WTC11 (cell line): ENCODE measurements at regions not wholly inside any gene's neighbourhood (a gene's known extent, or its start where the extent isn't known, plus 50 kb on each side); places are given as distances from the start of the nearest gene placed in this dataset.

Source experiments
- ATAC-seq: fragments of 200-7000 bp; cut with Tn5 transposase; 2 replicates; pipeline ENCODE4 v1.10.0; 2021; ENCODE audit warnings: mild to moderate bottlenecking, moderate library complexity
- CTCF ChIA-PET: fragments of 300-600 bp; sonication (Branson Sonifier 250); formaldehyde crosslinking; loops from one replicate; lab custom pipeline; 2021; ENCODE audit warnings: antibody characterized with exemption; lab: Charles Lee
- POLR2A ChIA-PET: fragments of 350-600 bp; sonication (Branson Sonifier 250); formaldehyde crosslinking; loops from one replicate; lab custom pipeline; 2021; ENCODE audit warnings: antibody characterized with exemption; lab: Charles Lee
- DNase-seq: peaks from one replicate; pipeline ENCODE4 v3.0.0; 2021; ENCODE audit warnings: low spot score
- H3K27ac Mint-ChIP-seq: 2 replicates; pipeline ENCODE4 v1.8.0; 2021; ENCODE audit warnings: mixed read lengths
- H3K27me3 Mint-ChIP-seq: 2 replicates; pipeline ENCODE4 v1.8.0; 2021; ENCODE audit warnings: low read depth, mild to moderate bottlenecking, moderate library complexity, mixed read lengths
- H3K36me3 Mint-ChIP-seq: 2 replicates; pipeline ENCODE4 v1.8.0; 2021; ENCODE audit warnings: mixed read lengths
- H3K4me1 Mint-ChIP-seq: 2 replicates; pipeline ENCODE4 v1.8.0; 2022; ENCODE audit warnings: mixed read lengths
- H3K4me3 Mint-ChIP-seq: 2 replicates; pipeline ENCODE4 v1.8.0; 2021; ENCODE audit warnings: mild to moderate bottlenecking, moderate library complexity, mixed read lengths
- H3K9me3 Mint-ChIP-seq: 2 replicates; pipeline ENCODE4 v1.8.0; 2021; ENCODE audit warnings: mixed read lengths
- CREM ChIP-seq: sonication (generic); formaldehyde crosslinking; IDR thresholded peaks from 2 replicates; pipeline ENCODE4 v1.8.1; 2022; ENCODE audit warnings: mild to moderate bottlenecking, missing genetic modification reagents, moderate library complexity
- ESRRA ChIP-seq: sonication (generic); formaldehyde crosslinking; IDR thresholded peaks from 2 replicates; pipeline ENCODE4 v1.8.1; 2022; ENCODE audit warnings: mild to moderate bottlenecking, missing genetic modification reagents, borderline replicate concordance
- FOXP1 ChIP-seq: sonication (generic); formaldehyde crosslinking; IDR thresholded peaks from 2 replicates; pipeline ENCODE4 v1.8.0; 2022; ENCODE audit warnings: missing genetic modification reagents, mild to moderate bottlenecking, moderate library complexity, borderline replicate concordance
- MYBL2 ChIP-seq: sonication (generic); formaldehyde crosslinking; IDR thresholded peaks from 2 replicates; pipeline ENCODE4 v1.8.1; 2023; ENCODE audit warnings: mild to moderate bottlenecking, moderate library complexity, missing genetic modification reagents
- SMAD3 ChIP-seq: sonication (generic); formaldehyde crosslinking; IDR thresholded peaks from 2 replicates; pipeline ENCODE4 v1.8.0; 2022; ENCODE audit warnings: missing genetic modification reagents, mild to moderate bottlenecking, borderline replicate concordance
- TEAD1 ChIP-seq: sonication (generic); formaldehyde crosslinking; IDR thresholded peaks from 2 replicates; pipeline ENCODE4 v1.8.0; 2022; ENCODE audit warnings: mild to moderate bottlenecking, missing genetic modification reagents
- TEAD4 ChIP-seq: sonication (generic); formaldehyde crosslinking; IDR thresholded peaks from 2 replicates; pipeline ENCODE4 v1.8.0; 2022; ENCODE audit warnings: mild to moderate bottlenecking, missing genetic modification reagents
- ZNF219 ChIP-seq: sonication (generic); formaldehyde crosslinking; IDR thresholded peaks from 2 replicates; pipeline ENCODE4 v1.8.0; 2023; ENCODE audit warnings: missing genetic modification reagents, mild to moderate bottlenecking, borderline replicate concordance
- ZNF317 ChIP-seq: sonication (generic); formaldehyde crosslinking; IDR thresholded peaks from 2 replicates; pipeline ENCODE4 v1.8.1; 2023; ENCODE audit warnings: low read depth, mild to moderate bottlenecking, moderate library complexity, missing genetic modification reagents, borderline replicate concordance
- TF ChIP-seq, protein P1 (sequence below): sonication (generic); formaldehyde crosslinking; IDR thresholded peaks from 2 replicates; pipeline ENCODE4 v1.8.1; 2023; ENCODE audit warnings: mild to moderate bottlenecking, missing genetic modification reagents, moderate library complexity
- TF ChIP-seq, protein P2 (sequence below): sonication (generic); formaldehyde crosslinking; IDR thresholded peaks from 2 replicates; pipeline ENCODE4 v1.8.0; 2022; ENCODE audit warnings: missing genetic modification reagents
- TF ChIP-seq, protein P3 (sequence below): sonication (generic); formaldehyde crosslinking; IDR thresholded peaks from 2 replicates; pipeline ENCODE4 v1.8.1; 2023; ENCODE audit warnings: mild to moderate bottlenecking, missing genetic modification reagents
- TF ChIP-seq, protein P4 (sequence below): sonication (generic); formaldehyde crosslinking; conservative IDR thresholded peaks from 2 replicates; pipeline ENCODE4 v1.8.1; 2022; ENCODE audit warnings: mild to moderate bottlenecking, missing genetic modification reagents
- TF ChIP-seq, protein P5 (sequence below): sonication (generic); formaldehyde crosslinking; IDR thresholded peaks from 2 replicates; pipeline ENCODE4 v1.8.0; 2022; ENCODE audit warnings: mild to moderate bottlenecking, missing genetic modification reagents
- TF ChIP-seq, protein P6 (sequence below): fragments of 250-450 bp; sonication (Bioruptor Pico); IDR thresholded peaks from 2 replicates; pipeline ENCODE4 v1.8.0; 2021; ENCODE audit warnings: mild to moderate bottlenecking
- TF ChIP-seq, protein P7 (sequence below): sonication (generic); formaldehyde crosslinking; IDR thresholded peaks from 2 replicates; pipeline ENCODE4 v1.8.0; 2022; ENCODE audit warnings: mild to moderate bottlenecking, missing genetic modification reagents
- TF ChIP-seq, protein P8 (sequence below): sonication (generic); formaldehyde crosslinking; IDR thresholded peaks from 2 replicates; pipeline ENCODE4 v1.8.0; 2023; ENCODE audit warnings: missing genetic modification reagents

DNA sequence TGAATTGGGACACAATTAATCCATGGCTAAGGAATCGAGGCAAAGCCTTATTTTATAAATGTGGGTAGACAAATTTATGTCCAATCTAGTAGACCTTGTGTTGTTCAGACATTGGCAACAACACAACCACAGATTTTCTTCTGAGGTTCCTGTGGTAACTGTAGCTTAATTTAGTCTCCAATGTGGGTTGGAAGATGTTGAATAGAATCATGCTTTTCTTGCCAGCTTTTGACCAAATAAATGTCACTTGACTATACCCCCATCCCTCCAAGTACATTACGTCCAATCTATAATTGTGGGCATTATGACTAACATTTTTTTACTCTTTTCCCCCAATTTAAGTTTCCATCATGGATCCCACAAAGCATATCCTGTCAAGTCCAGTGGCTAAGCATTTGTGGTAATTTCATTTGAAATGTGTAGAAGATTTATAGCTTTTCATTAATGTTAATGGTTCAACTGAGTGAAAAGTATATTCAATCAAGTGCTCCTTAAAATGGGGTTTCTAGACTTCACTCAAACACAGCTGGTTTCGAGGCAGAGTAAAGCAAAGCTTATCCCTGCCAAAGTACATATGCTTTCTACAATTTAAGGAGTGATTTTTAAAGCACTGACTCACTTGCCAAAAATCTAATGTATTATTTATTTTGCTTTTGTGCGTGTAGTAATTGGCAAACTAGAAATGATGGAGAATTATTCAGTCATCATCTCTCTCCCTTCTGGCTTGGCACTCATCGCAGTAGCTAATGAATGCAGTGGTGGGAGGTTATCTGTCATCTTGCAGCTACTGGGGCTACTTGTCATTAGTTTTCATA, 141.8 kb downstream of the FAM174A start:
- no peak for ATAC-seq
- no peak for DNase-seq
- Mint-ChIP-seq H3K36me3 (no peaks in the 10 kb centered on the region), H3K27me3 (no peaks in the 10 kb centered on the region), H3K4me1 (no peaks in the 10 kb centered on the region), H3K9me3 (peaks cover 7% of the 10 kb centered on the region), H3K27ac (no peak overlapping the region), H3K4me3 (no peak overlapping the region)
- TF ChIP-seq, protein P1, sequence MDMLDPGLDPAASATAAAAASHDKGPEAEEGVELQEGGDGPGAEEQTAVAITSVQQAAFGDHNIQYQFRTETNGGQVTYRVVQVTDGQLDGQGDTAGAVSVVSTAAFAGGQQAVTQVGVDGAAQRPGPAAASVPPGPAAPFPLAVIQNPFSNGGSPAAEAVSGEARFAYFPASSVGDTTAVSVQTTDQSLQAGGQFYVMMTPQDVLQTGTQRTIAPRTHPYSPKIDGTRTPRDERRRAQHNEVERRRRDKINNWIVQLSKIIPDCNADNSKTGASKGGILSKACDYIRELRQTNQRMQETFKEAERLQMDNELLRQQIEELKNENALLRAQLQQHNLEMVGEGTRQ: no peak
- no peak for TF ChIP-seq TEAD1
- TF ChIP-seq, protein P2, sequence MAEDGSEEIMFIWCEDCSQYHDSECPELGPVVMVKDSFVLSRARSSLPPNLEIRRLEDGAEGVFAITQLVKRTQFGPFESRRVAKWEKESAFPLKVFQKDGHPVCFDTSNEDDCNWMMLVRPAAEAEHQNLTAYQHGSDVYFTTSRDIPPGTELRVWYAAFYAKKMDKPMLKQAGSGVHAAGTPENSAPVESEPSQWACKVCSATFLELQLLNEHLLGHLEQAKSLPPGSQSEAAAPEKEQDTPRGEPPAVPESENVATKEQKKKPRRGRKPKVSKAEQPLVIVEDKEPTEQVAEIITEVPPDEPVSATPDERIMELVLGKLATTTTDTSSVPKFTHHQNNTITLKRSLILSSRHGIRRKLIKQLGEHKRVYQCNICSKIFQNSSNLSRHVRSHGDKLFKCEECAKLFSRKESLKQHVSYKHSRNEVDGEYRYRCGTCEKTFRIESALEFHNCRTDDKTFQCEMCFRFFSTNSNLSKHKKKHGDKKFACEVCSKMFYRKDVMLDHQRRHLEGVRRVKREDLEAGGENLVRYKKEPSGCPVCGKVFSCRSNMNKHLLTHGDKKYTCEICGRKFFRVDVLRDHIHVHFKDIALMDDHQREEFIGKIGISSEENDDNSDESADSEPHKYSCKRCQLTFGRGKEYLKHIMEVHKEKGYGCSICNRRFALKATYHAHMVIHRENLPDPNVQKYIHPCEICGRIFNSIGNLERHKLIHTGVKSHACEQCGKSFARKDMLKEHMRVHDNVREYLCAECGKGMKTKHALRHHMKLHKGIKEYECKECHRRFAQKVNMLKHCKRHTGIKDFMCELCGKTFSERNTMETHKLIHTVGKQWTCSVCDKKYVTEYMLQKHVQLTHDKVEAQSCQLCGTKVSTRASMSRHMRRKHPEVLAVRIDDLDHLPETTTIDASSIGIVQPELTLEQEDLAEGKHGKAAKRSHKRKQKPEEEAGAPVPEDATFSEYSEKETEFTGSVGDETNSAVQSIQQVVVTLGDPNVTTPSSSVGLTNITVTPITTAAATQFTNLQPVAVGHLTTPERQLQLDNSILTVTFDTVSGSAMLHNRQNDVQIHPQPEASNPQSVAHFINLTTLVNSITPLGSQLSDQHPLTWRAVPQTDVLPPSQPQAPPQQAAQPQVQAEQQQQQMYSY (CRISPR knock-in tag): no peak
- no peak for TF ChIP-seq FOXP1 (CRISPR knock-in tag)
- TF ChIP-seq ESRRA (CRISPR knock-in tag): no peak
- TF ChIP-seq ZNF219 (CRISPR knock-in tag): no peak
- TF ChIP-seq, protein P3, sequence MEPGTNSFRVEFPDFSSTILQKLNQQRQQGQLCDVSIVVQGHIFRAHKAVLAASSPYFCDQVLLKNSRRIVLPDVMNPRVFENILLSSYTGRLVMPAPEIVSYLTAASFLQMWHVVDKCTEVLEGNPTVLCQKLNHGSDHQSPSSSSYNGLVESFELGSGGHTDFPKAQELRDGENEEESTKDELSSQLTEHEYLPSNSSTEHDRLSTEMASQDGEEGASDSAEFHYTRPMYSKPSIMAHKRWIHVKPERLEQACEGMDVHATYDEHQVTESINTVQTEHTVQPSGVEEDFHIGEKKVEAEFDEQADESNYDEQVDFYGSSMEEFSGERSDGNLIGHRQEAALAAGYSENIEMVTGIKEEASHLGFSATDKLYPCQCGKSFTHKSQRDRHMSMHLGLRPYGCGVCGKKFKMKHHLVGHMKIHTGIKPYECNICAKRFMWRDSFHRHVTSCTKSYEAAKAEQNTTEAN (CRISPR knock-in tag): no peak
- no peak for TF ChIP-seq CREM (CRISPR knock-in tag)
- TF ChIP-seq, protein P4, sequence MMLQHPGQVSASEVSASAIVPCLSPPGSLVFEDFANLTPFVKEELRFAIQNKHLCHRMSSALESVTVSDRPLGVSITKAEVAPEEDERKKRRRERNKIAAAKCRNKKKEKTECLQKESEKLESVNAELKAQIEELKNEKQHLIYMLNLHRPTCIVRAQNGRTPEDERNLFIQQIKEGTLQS (CRISPR knock-in tag): no peak
- no peak for TF ChIP-seq MYBL2 (CRISPR knock-in tag)
- TF ChIP-seq TEAD4: no peak
- TF ChIP-seq, protein P5, sequence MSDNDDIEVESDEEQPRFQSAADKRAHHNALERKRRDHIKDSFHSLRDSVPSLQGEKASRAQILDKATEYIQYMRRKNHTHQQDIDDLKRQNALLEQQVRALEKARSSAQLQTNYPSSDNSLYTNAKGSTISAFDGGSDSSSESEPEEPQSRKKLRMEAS (CRISPR knock-in tag): no peak
- TF ChIP-seq, protein P6, sequence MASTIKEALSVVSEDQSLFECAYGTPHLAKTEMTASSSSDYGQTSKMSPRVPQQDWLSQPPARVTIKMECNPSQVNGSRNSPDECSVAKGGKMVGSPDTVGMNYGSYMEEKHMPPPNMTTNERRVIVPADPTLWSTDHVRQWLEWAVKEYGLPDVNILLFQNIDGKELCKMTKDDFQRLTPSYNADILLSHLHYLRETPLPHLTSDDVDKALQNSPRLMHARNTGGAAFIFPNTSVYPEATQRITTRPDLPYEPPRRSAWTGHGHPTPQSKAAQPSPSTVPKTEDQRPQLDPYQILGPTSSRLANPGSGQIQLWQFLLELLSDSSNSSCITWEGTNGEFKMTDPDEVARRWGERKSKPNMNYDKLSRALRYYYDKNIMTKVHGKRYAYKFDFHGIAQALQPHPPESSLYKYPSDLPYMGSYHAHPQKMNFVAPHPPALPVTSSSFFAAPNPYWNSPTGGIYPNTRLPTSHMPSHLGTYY (CRISPR knock-in tag): no peak
- TF ChIP-seq, protein P7, sequence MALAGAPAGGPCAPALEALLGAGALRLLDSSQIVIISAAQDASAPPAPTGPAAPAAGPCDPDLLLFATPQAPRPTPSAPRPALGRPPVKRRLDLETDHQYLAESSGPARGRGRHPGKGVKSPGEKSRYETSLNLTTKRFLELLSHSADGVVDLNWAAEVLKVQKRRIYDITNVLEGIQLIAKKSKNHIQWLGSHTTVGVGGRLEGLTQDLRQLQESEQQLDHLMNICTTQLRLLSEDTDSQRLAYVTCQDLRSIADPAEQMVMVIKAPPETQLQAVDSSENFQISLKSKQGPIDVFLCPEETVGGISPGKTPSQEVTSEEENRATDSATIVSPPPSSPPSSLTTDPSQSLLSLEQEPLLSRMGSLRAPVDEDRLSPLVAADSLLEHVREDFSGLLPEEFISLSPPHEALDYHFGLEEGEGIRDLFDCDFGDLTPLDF (CRISPR knock-in tag): no peak
- no peak for TF ChIP-seq SMAD3 (CRISPR knock-in tag)
- TF ChIP-seq ZNF317: no peak
- TF ChIP-seq, protein P8, sequence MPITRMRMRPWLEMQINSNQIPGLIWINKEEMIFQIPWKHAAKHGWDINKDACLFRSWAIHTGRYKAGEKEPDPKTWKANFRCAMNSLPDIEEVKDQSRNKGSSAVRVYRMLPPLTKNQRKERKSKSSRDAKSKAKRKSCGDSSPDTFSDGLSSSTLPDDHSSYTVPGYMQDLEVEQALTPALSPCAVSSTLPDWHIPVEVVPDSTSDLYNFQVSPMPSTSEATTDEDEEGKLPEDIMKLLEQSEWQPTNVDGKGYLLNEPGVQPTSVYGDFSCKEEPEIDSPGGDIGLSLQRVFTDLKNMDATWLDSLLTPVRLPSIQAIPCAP (CRISPR knock-in tag): no peak
- POLR2A ChIA-PET: no interaction called here
- CTCF ChIA-PET: no interaction called here
